OCI-M1 (cell line): ENCODE measurements at regions not wholly inside any gene's neighbourhood (a gene's known extent, or its start where the extent isn't known, plus 50 kb on each side); places are given as distances from the start of the nearest gene placed in this dataset.

ENCODE experiments used
- DNase-seq: peaks from one replicate; lab custom pipeline; 2025; lab: John Stamatoyannopoulos, UW

- DNase-seq = no peak
These were observed 202.3 kb downstream of the KIF21A start for GRCh38 chr12:39240587-39240986.

GRCh38 chr12:39239490-39240486 is 203.1 kb downstream of the KIF21A start:
- DNase-seq = peak; percentile 10

GRCh38 chr12:39237004-39237403 is 205.9 kb downstream of the KIF21A start:
- DNase-seq = no peak

GRCh38 chr12:39235990-39236767 is 206.7 kb downstream of the KIF21A start:
- DNase-seq = peak; percentile 39

- no peak for DNase-seq
These were observed 212.8 kb downstream of the KIF21A start for GRCh38 chr12:39230086-39230485.

- no peak for DNase-seq
These were observed 215.7 kb downstream of the KIF21A start for GRCh38 chr12:39227218-39227617.

- DNase-seq = no peak
These were observed 217.9 kb downstream of the KIF21A start for GRCh38 chr12:39224971-39225370.

GRCh38 chr12:39205969-39206368 is 237.0 kb downstream of the KIF21A start:
- no peak for DNase-seq

GRCh38 chr12:39199351-39199750 is 243.6 kb downstream of the KIF21A start:
- no peak for DNase-seq

- no peak for DNase-seq
These were observed 254.2 kb downstream of the KIF21A start for GRCh38 chr12:39188689-39189088.

GRCh38 chr12:39186744-39187143 is 256.2 kb downstream of the KIF21A start:
- no peak for DNase-seq

GRCh38 chr12:39178837-39179236 is 264.1 kb downstream of the KIF21A start:
- no peak for DNase-seq

GRCh38 chr12:39176356-39176755 is 266.6 kb downstream of the KIF21A start:
- no peak for DNase-seq

- no peak for DNase-seq
These were observed 268.3 kb upstream of the CPNE8 start for GRCh38 chr12:39173726-39174125.

GRCh38 chr12:39165338-39165737 is 259.9 kb upstream of the CPNE8 start:
- DNase-seq = no peak

GRCh38 chr12:39161465-39162085 is 256.2 kb upstream of the CPNE8 start:
- DNase-seq = no peak

GRCh38 chr12:39157696-39158342 is 252.4 kb upstream of the CPNE8 start:
- no peak for DNase-seq

GRCh38 chr12:39145175-39145999 is 240.0 kb upstream of the CPNE8 start:
- peak; percentile 79 for DNase-seq

- no peak for DNase-seq
These were observed 239.2 kb upstream of the CPNE8 start for GRCh38 chr12:39144613-39145061.

GRCh38 chr12:39138268-39138667 is 232.9 kb upstream of the CPNE8 start:
- no peak for DNase-seq

- DNase-seq = no peak
These were observed 222.0 kb upstream of the CPNE8 start for GRCh38 chr12:39127401-39127800.
